GM21390 (cell line): ENCODE measurements at regions not wholly inside any gene's neighbourhood (a gene's known extent, or its start where the extent isn't known, plus 50 kb on each side); places are given as distances from the start of the nearest gene placed in this dataset.

Source experiments
- ATAC-seq: cut with Tn5 transposase; IDR thresholded peaks from one replicate; pipeline ENCODE4 v1.9.1; 2021; ENCODE audit not compliant: unreplicated experiment

- no peak for ATAC-seq
These were observed 72.7 kb upstream of the IER5L start for GRCh38 chr9:129250786-129251185.

- no peak for ATAC-seq
These were observed 69.5 kb upstream of the IER5L start for GRCh38 chr9:129247285-129248153.

GRCh38 chr9:129245276-129245675 is 67.2 kb upstream of the IER5L start:
- ATAC-seq: no peak

- ATAC-seq: no peak
These were observed 65.0 kb upstream of the IER5L start for GRCh38 chr9:129242971-129243561.

GRCh38 chr9:129242191-129242941 is 64.3 kb upstream of the IER5L start:
- no peak for ATAC-seq

GRCh38 chr9:129241725-129242124 is 63.7 kb upstream of the IER5L start:
- no peak for ATAC-seq

GRCh38 chr9:129240581-129241211 is 62.6 kb upstream of the IER5L start:
- no peak for ATAC-seq

GRCh38 chr9:129239946-129240490 is 62.0 kb upstream of the IER5L start:
- no peak for ATAC-seq

GRCh38 chr9:129237803-129238202 is 59.7 kb upstream of the IER5L start:
- no peak for ATAC-seq

- ATAC-seq: no peak
These were observed 59.1 kb upstream of the IER5L start for GRCh38 chr9:129237164-129237611.

- no peak for ATAC-seq
These were observed 58.5 kb upstream of the IER5L start for GRCh38 chr9:129236441-129237145.

GRCh38 chr9:129235931-129236331 is 57.9 kb upstream of the IER5L start:
- ATAC-seq: no peak

GRCh38 chr9:129235041-129235930 is 57.2 kb upstream of the IER5L start:
- no peak for ATAC-seq

- no peak for ATAC-seq
These were observed 56.4 kb upstream of the IER5L start for GRCh38 chr9:129234491-129234890.

- ATAC-seq: no peak
These were observed 55.0 kb upstream of the IER5L start for GRCh38 chr9:129232839-129233591.

GRCh38 chr9:129231759-129232158 is 53.7 kb upstream of the IER5L start:
- ATAC-seq: no peak

- ATAC-seq: no peak
These were observed 53.1 kb upstream of the IER5L start for GRCh38 chr9:129231022-129231739.

- ATAC-seq: no peak
These were observed 52.2 kb upstream of the IER5L start for GRCh38 chr9:129230302-129230701.
